Nephron (organoid): ENCODE measurements at regions not wholly inside any gene's neighbourhood (a gene's known extent, or its start where the extent isn't known, plus 50 kb on each side); places are given as distances from the start of the nearest gene placed in this dataset.
A peak's percentile ranks its signal among the peaks of the same experiment; 100 is the strongest.

Experiments used
- H3K27ac Mint-ChIP-seq, 3 experiments: 2 replicates each; pipeline ENCODE4 v1.8.0; 2020; ENCODE audit warnings: mixed read lengths in 3 of 3, mild to moderate bottlenecking in 2 of 3, moderate library complexity in 1 of 3
- H3K27me3 Mint-ChIP-seq: 2 replicates; pipeline ENCODE4 v1.8.0; 2021; ENCODE audit warnings: low read depth, mild to moderate bottlenecking, moderate library complexity, mixed read lengths
- H3K36me3 Mint-ChIP-seq: 2 replicates; pipeline ENCODE4 v1.8.0; 2020; ENCODE audit warnings: low read depth, mixed read lengths
- H3K4me1 Mint-ChIP-seq: 2 replicates; pipeline ENCODE4 v1.8.0; 2020; ENCODE audit warnings: mixed read lengths
- H3K4me3 Mint-ChIP-seq, 3 experiments: 2 replicates each; pipeline ENCODE4 v1.8.0; 2020; ENCODE audit warnings: mild to moderate bottlenecking in 3 of 3, mixed read lengths in 3 of 3, moderate library complexity in 2 of 3
- H3K9me3 Mint-ChIP-seq: 2 replicates; pipeline ENCODE4 v1.8.0; 2020; ENCODE audit warnings: mixed read lengths
- CTCF ChIP-seq, 3 experiments: fragments of 200-600 bp; sonication (generic); IDR thresholded peaks; one replicate each; pipeline ENCODE4 v1.5.0; 2021; ENCODE audit warnings: antibody characterized with exemption in 3 of 3; ENCODE audit not compliant: unreplicated experiment in 3 of 3

GRCh38 chr13:50141375-50141975 lies 126.2 kb downstream of the KCNRG start:
- TF ChIP-seq CTCF (IDR thresholded peaks at IDR 0.05; ENCODE audit: unreplicated experiment in 3 of 3): no peak
- Mint-ChIP-seq H3K4me3 (peak overlapping the region in 1 of 3 experiments; percentile 9), H3K9me3 (no peaks in the 10 kb centered on the region), H3K36me3 (no peaks in the 10 kb centered on the region), H3K4me1 (peaks cover 5% of the 10 kb centered on the region), H3K27me3 (peaks cover 50% of the 10 kb centered on the region), H3K27ac (peak overlapping the region; percentile 6 to 69 (median 6))

GRCh38 chr13:50144246-50145160 lies 129.3 kb downstream of the KCNRG start:
- Mint-ChIP-seq H3K4me3 (no peak overlapping the region), H3K27me3 (peaks cover 30% of the 10 kb centered on the region), H3K27ac (no peak overlapping the region), H3K36me3 (no peaks in the 10 kb centered on the region), H3K9me3 (no peaks in the 10 kb centered on the region), H3K4me1 (peaks cover 11% of the 10 kb centered on the region)
- no peak for TF ChIP-seq CTCF (IDR thresholded peaks at IDR 0.05; ENCODE audit: unreplicated experiment in 3 of 3)

GRCh38 chr13:50149214-50149613 lies 134.0 kb downstream of the KCNRG start:
- Mint-ChIP-seq H3K4me1 (peaks cover 21% of the 10 kb centered on the region), H3K4me3 (no peak overlapping the region), H3K36me3 (no peaks in the 10 kb centered on the region), H3K27ac (peak overlapping the region; percentile 34 to 63 (median 53)), H3K9me3 (no peaks in the 10 kb centered on the region), H3K27me3 (peaks cover 4% of the 10 kb centered on the region)
- no peak for TF ChIP-seq CTCF (IDR thresholded peaks at IDR 0.05; ENCODE audit: unreplicated experiment in 3 of 3)

GRCh38 chr13:50149932-50150331 lies 134.7 kb downstream of the KCNRG start:
- Mint-ChIP-seq H3K36me3 (no peaks in the 10 kb centered on the region), H3K27ac (peak overlapping the region in 2 of 3 experiments; percentile 53 to 63), H3K9me3 (no peaks in the 10 kb centered on the region), H3K4me3 (no peak overlapping the region), H3K4me1 (peaks cover 21% of the 10 kb centered on the region), H3K27me3 (peaks cover 4% of the 10 kb centered on the region)
- TF ChIP-seq CTCF (IDR thresholded peaks at IDR 0.05; ENCODE audit: unreplicated experiment in 3 of 3): no peak

- no peak for TF ChIP-seq CTCF (IDR thresholded peaks at IDR 0.05; ENCODE audit: unreplicated experiment in 3 of 3)
- H3K36me3 Mint-ChIP-seq: no peaks in the 10 kb centered on the region
Observed at GRCh38 chr13:50152224-50152623, 137.0 kb downstream of the KCNRG start.

More at GRCh38 chr13:50152224-50152623, 137.0 kb downstream of the KCNRG start:
- H3K4me3 Mint-ChIP-seq: no peak overlapping the region
- no peaks in the 10 kb centered on the region for H3K27me3 Mint-ChIP-seq
- H3K4me1 Mint-ChIP-seq: peaks cover 29% of the 10 kb centered on the region
- no peaks in the 10 kb centered on the region for H3K9me3 Mint-ChIP-seq
- peak overlapping the region in 1 of 3 experiments; percentile 16 for H3K27ac Mint-ChIP-seq
